Bone marrow (tissue), 2 donors: ENCODE measurements at regions not wholly inside any gene's neighbourhood (a gene's known extent, or its start where the extent isn't known, plus 50 kb on each side); places are given as distances from the start of the nearest gene placed in this dataset.
A peak's percentile ranks its signal among the peaks of the same experiment; 100 is the strongest.

Experiments used
- DNase-seq, 2 donors: peaks; one replicate each; lab custom pipeline; 2025; lab: John Stamatoyannopoulos, UW

DNA sequence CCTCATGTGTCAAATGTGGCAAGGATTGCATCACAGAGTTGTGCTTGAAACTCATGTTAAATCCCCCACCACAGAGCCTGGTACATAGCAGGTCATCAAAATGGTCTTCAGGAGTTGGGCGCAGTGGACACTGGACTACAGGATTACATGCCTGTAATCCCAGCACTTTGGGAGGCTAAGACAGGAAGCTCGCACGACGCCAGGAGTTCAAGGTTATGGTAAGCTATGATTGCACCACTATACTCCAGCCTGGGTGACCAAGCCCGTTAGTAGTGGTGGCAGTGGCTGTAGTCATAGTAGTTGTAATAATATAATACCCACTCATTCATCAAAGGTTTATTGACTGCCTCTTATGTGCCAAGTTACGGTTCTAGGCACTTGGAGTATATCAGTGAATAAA lies 123.4 kb upstream of the IRF2BP2 start:
- DNase-seq = no peak

DNA sequence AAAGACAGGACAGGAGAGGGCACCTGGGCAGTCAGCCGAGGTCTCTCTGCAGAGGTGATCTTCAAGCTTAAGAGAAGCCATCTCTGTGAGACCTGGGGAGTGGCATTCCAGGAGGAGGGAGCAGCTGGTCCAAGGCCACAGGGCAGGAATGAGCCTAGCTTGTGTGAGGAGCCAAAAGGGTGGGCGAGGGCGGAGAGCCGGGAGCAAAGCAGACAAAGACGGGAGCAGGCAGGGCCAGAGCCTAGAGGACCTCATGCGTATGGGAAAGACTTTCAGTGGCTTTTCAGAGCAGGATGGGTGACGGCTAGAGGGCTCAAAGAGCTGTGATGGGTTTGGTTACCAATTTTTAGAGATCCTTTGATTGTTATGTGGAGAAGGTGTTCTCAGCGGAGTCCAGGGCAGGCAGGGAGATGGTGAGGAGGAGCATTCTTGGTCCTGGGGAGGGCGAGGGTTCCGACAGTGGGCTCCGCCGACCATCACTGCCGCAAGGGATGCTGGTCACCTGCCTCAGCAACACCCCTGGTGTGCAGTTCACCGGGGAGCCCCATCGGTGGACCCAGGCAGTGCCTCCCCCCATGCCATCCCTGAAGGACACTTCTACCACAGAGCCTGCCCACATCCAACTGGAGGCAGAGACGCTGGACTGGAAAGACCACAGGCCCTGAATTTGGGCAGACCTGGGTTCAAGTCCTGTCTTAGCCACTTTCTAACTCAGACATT lies 122.9 kb upstream of the IRF2BP2 start:
- no peak for DNase-seq

DNA sequence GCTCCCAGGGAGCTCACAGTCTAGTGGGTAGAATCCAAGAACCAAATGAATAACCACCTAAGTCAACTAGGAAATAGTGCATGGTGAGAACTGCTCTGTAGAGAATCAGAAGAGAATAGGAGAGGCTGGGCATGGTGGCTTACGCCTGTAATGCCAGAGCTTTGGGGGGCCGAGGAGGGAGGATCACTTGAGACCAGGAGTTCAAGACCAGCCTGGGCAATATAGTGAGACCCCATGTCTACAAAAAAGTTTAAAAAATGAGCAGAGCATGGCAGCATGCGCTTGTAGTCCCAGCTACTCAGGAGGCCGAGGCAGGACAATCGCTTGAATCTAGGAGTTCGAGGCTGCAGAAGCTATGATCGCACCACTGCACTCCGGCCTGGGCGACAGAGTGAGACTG lies 122.3 kb upstream of the IRF2BP2 start:
- no peak for DNase-seq

DNA sequence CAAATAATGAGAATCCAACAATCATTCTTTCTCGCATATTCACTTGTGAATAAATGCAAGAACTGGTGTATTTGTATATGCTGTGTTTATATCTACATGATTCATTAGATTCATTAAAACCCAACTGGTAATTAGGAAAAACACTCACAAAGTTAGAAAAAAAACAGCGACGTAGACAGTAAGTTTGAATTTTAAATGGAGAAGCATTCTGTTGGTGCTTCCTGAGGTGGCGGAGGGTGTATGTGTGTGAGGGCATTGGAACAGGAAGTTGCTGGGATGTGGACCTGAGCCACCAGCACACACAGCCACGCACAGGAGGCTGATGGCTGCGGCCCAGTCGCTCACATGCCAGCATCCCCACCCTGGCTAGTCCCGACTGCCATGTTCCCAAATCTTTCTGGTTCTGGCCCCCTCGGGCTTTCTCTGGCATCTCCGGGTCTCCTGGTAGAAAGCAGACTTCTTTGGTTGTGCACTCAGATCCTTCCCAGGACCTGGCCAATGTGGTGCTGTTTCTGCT lies 121.6 kb upstream of the IRF2BP2 start:
- DNase-seq = peak in 1 of 2 donors; percentile 84

DNA sequence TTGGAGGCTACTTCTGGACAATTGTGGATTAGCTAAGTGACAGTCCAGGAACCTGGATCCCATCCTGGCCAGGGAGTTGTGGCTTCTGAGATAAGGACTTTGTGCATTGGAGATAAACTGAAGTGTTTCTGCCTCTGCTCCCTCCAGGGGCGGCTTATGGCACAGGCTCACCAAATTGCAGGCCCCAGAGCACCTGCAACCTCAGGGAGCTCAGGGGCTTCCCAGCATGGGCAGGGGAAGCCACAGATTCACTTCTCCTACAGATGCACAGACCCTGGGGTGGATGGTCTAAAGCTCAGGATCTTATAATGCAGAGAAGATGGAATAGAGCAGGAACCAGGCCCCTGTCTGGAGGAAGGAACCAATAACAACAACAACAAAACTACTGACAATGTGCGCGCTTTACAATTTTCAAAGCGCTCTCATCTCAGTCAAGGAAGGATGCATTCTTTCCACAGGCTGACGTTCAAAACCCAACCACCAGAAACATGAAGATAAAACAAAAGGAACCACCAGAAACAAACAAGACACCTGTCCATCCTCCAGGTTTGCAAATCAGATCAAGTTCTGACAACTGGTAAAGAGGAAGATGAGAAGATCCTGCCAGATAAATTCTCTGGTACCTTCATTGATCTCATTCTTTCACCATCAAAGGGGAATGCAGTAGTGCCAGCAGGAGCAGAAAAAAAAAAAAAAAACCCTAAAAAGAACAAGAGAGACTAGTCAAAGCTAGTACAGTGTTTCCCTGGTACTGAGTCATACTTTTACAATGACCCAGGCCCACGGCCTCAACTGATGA lies 121.0 kb upstream of the IRF2BP2 start:
- DNase-seq = no peak

DNA sequence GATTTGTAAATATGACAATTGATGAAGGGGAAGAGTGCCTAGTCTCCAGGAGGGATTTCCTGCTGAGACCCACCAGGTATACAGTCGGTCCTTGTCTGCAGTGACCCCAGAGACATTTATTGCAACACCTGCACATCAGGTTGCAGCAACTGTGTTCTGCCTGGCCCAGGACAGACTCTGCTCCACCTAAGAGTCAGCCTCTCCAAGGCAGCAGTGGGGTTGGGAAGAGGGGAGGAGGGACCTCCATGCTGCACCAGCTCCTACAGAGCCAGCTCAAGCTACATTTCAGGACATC lies 120.4 kb upstream of the IRF2BP2 start:
- DNase-seq = no peak

DNA sequence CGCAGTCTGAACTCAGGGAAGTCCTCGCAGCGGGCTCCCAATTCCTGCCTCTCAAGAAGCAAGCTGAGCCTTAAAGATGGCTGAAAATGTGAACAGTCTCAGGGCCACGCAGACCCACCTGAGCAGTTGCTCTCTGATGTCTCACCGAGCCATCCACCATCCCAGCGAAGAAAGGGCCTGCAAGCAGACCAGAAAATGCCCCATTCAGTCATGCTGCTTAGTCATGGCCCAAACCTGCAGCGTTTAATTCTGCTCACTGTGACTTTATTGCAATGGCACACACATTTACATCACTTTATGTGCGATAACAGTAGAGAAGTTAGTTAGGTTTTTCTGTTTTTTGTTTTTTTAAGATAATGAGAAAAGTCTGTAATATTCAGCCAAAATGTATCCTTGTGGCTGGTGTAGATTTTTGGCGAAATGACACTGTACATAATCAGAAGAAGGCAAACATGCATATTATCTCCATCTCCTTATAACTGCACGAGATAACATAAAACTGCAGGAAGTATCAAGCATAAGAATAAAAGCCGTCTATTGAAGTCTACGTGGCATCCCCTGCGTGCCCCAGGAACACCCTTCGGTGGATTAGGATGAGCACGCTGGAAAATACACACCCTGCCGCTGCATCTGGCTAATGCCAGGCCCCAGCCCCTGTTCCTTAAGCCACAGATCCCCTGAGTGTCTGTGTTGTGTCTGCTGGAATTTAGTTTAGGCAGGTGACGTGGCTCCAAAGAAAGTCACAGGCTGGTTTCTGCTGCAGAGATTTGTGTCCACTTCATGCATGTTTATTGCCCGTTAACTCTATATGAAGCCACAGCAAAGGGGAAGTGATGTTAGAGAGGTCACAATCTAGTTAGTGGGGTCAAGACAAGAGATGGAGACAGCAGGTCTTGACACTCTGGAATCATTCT lies 119.8 kb upstream of the IRF2BP2 start:
- DNase-seq = no peak

DNA sequence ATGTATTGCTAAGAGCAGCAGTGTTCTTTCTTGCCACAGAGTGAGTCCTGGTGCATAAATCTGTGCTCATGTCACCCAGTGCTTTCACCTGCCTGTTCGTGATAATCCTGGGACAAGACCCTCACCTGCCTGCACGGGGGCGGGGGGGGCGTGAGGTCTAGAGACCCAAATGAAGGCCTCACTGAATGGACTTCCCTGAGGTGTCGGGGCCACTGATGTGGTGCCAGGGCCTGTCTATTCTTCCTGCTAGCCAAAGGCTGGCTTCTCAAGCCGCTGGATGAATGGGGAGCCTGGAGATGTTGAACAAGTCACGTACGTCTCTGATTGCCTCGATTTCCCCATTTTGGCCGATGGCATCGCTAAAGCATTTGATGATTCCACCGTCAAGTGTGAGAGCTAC lies 118.8 kb upstream of the IRF2BP2 start:
- no peak for DNase-seq

DNA sequence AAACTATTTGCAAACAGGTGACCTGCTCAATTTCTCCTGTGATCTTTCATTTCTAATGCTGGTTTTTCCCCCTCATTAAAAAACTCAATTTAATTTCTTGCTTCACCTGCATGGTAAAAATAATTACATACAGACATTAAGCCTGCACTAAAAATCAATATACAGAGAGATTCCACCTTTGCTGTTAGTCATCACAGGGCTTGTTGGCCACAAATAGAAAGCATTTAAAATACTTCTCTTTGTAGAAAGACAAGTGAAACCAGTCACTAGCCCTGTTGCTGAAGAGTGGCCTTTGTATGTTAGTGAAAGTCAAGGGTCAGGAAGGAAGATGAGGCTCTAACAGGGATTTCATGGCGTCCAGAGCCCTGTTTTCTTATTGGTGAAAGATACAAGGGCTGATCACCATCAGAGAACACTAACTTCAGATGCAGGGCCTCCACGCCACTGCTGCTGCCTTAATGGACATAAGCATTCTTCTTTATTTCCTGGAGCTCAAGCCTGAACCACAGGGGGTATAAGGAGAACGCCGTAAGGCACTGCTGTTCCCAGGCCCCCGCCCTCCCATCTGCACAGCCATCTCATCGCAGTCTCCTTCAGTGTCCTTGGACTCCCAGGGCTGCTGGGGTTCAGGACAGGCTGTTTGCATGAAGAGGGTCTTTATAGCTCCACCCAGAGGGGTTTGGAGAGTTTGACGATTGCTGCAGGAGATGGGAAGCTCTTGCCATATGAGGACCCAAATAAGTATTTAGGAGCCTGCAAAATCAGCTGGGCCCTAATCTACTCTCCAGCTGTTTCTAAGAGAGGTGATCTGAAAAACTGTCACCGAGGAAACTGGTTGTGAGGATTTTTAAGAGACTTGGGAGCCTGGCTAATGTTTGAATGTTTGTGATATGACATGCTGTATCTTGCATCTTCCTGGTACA lies 117.3 kb upstream of the IRF2BP2 start:
- peak in 1 of 2 donors; percentile 71 for DNase-seq

DNA sequence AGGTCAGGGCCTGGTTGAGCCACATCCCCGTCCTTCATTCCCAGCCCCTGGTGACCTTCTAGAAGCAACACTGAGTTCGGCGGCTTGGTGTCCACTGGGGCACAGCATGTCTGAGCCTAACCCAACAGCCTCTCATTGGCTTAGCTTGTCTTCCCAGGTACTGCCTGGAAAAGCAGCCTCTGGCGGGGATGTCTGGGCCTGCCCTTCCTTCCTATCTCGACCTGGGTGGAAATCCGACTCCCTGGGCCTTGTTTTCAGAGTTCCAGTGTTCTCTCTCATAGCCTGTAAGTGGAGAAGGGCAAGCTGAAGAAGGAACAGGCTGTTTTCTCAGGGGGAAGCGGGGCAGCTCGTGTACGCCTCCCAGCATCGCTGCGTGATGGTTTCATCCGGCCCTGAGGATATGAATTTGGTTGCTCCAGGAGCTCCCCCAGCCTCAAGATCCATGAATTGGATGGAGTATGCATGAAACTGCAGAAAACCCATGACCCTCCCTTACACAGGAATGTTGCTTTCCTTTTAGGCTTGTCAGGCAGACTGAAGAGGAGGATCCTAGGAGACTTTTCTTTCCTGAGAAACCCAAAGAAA lies 116.5 kb upstream of the IRF2BP2 start:
- no peak for DNase-seq

DNA sequence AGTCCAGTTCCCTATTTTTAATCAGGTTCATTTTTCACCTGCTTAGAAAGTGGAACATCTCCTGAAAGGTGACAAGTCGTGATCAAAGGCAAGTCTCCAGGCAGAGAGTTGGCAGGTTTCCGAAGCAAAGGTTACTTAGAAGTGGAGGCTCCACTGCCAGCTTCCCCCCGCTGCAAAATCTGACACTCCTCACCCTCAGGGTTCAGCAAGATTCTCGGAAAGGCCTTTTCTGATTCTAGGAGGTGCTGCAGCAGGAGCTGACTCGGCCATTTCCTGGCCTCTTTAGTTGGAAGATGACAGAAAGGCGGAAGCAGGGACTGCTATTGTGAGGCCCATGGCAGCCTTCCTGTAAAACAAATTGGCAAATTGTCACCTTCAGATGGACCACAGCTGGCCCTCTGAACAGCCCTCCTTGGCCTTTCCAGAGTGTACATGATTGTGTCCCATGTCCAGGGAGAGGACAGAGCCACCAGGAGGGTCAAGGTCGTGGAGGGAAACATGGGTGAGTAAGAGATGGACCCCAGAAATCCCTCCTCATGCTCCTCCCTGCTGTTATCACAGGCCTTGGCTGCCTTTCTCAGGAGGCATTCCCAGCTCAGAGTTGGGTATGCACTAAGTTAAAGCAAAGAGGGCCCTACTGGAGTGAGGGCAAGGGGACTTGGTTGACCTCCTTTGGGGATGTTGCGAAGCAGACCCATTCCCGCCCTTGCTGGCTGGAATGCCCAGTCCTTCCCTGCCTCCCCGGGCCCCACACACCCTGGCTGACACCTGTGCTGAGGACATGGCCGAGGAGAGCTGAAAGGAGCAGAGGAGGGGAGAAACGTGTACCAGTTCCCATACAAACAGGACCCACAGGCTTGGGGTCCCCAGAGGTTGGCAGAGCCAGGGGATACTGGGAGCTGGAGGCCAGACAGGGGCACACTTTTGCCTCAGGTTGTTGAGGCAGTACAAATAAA lies 115.5 kb upstream of the IRF2BP2 start:
- DNase-seq = peak in 1 of 2 donors; percentile 35

DNA sequence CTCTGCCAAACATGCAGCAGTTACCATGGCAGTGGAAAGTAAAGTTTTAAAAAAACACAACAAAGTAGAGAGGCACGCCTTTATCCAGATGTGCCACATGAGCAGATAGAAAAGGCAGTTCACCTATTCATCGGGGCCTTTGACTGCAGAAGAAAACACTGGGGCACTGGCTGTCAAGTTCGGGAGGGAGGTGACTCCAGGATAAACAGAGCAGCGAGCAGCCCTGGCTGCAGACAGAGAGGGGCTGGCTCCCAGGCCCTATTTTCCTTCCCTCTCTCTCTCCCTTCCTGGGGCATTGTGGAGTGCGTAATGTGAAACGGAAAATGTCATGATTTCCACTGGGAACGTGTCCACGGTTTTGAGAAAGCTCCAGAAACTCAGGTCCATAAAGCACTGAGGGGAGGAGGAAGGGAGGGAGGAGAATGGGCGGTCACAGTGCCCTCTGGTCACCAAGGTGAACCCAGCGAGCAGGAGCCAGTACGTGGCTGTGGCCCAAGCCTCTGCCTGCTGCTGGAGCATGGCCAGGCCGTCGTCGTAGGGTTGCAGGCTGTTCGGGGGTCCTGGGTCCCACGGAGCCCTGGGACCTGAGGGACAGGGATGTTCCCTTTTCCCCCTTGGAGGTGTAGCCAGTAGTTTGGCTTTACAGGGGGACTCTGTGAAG lies 114.7 kb upstream of the IRF2BP2 start:
- no peak for DNase-seq

DNA sequence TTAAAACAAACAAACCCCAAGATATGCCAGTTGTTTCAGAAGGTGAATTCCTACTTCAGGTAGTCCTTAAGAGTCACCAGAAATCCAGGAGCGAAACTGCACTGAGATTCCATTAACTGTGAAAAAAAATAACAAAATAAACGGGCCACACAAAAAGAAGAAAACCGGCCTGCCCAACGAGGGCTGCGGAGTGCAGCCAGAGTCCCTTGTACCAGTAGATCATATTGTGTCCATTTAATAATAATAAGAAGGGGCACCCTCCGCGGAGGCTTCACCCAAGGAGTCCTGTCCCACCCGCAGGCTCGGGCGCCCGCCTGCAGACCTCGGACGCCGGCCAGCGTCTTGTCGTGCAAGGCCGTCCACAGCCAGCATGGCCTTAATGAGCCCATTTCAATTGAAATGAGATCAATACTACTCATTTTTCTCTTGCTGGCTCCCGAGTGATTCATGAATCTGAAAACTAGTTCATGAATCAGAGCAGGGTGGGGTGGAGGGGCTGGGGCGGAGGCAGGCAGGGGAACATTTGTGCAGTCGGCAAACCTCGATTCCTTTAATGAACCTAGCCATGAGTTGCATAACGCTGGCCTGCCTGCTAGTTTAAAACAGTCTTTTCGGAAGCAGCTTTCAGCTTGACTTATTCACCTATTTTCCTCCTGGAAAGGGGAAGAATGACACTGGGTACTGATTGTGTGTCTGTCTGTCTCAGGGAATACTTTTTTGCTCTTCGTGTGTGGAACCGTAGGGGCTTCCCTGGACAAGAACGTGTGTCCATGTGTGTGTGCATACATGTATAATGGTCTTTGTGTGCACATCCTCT lies 113.1 kb upstream of the IRF2BP2 start:
- peak; percentile 75 to 97 for DNase-seq

DNA sequence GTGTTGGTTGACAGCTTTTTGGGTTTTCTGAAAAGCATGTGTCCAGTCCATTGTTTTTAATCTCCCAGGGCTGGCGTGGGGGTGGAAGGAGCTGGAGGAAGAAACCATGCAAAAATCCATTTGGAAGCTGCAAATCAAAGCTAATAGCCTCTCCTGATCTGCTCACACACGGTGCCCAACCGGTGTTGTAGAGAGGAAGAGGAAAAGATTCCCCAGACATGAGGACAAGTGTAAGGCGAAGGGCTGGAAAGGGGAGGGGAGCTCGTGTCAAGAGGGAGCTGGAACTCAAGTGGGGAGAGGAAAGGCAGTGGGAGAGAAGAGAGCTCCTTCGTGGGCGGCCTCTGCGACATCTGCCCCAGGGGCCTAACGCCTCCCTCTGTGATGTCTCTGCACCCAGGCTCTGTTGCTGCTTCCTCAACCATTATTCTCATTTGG lies 112.3 kb upstream of the IRF2BP2 start:
- no peak for DNase-seq

DNA sequence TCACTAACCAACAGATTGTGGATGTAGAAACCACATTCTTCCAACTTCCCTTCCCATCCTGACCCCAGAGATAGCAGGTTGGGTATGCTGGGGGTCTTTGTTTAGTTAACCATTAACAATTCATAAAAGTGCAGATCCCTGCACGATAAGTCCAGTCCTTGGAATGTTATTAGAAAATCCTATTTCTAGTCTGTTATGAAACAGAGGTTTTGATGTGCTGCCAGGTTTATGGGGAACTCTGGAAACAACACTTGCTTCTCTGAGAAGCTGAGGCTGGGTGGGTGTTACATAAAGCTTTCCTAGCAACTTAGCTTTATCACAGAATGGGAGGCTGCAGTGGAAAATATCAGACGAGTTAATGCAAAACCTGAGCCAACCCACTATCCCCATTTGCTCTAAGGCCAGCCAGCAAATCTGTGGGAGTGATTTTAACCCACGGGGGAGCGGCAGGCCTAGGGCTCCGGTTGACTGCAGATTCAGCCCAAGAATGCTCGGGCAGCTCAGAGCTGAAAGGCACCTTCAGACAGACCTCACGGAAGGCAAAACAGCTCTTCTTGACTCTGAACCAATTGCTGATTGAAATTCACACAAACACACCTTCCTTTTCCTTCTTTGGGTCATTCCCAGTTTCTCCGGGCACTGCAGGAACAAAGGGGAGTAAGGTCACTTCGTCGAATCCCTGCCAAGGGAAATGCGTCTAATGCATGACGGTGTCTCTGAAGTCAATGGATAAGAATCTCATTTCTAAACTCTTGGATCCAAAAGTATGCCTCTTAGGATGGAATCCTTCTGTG lies 111.7 kb upstream of the IRF2BP2 start:
- no peak for DNase-seq

DNA sequence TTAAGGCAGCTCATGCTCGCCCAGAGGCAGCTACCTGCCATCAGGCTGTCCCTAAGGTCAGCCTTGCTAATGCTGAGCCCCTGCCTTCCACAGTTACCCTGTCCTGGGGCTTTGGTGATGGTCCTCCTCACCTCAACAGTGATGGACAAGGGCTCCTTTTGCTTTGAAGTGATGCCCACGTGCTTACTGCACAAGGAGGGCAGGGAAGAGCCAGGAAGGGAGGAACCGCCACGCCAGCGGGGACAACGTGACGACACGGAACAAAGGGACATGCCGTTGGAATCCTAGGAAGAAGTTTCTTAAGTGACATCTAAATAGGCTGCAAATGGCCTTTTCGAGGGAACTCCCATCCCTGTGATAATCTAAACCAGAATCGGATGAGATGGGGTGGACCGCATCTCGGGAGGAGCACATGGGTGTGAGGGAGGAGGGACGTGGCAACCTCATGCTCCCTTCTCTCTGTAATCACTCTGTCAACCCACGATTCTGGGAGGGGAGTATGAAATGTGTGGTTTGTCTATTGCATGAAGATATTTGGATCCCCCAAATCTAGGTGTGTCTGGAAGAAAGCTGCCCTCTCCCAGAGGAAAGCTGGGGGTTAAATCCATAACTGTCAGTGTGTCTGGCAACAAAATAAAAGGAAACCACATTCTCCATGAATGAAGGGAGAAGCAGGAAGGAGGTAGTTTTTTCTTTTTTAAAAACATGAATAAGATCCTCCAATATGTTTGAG lies 110.9 kb upstream of the IRF2BP2 start:
- no peak for DNase-seq
